ENCODE measurements at regions not wholly inside any gene's neighbourhood (a gene's known extent, or its start where the extent isn't known, plus 50 kb on each side); places are given as distances from the start of the nearest gene placed in this dataset.

DNA sequence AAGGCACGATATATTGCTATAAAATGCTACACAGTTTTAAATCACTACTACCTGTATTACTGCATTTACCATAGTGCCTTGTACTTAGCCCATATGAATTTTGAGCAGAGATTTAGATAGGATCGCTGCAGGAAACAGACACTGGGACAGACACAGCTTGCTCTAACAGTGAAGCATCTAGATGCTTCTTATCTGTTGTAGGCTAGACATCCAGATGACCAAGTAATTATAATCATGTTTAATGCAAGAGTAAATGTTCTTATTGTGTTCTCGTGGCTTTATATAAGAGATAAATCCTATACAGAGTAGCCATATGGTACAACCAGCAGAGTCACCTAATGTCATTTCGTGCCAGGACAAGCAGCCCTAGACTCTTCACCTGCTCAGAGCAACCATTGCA is 92.8 kb downstream of the ASCL1 start:
- Histone ChIP-seq H3K36me3 (ENCODE audit: control insufficient read depth, insufficient read depth, low read length) (no peaks in the 10 kb centered on the region), H3K4me1 (replicated peaks in 1 of 2; ENCODE audit: control insufficient read depth in 2 of 2, insufficient read depth in 2 of 2, low read length in 2 of 2) (no peaks in the 10 kb centered on the region), H3K27me3 (ENCODE audit: control insufficient read depth in 2 of 2, insufficient read depth in 2 of 2, low read length in 2 of 2) (no peaks in the 10 kb centered on the region), H3K9me1 (ENCODE audit: control insufficient read depth, insufficient read depth, low read length) (no peaks in the 10 kb centered on the region), H3K9ac (ENCODE audit: insufficient read depth in 1 of 2, low read depth in 2 of 2, low read length in 2 of 2) (no peak overlapping the region), H3K79me2 (ENCODE audit: control insufficient read depth, insufficient read depth, low read length) (no peaks in the 10 kb centered on the region), H3K9me3 (replicated peaks; ENCODE audit: control insufficient read depth, insufficient read depth, low read depth, low read length) (no peaks in the 10 kb centered on the region), H3K4me3 (no peak overlapping the region), H3K27ac (ENCODE audit: extremely low read depth, low read depth, low read length) (no peak overlapping the region), H2AFZ (ENCODE audit: low read depth, low read length) (no peak overlapping the region), H4K20me1 (replicated peaks; ENCODE audit: control insufficient read depth, insufficient read depth, low read length) (no peaks in the 10 kb centered on the region), H3K4me2 (ENCODE audit: insufficient read depth, low read length) (no peak overlapping the region)
- no peak for FAIRE-seq
- WGBS (ENCODE audit: insufficient coverage, low coverage, missing lambda C conversion rate), result 0% methylated on average over 4 of the region's 4 CpGs
- DNase-seq (ENCODE audit: extremely low read depth in 1 of 4, low spot score in 3 of 4), result no peak
- TF ChIP-seq PHF8 (IDR thresholded peaks at IDR 0.05; ENCODE audit: borderline replicate concordance, low read length) (no peak), NFIX (CRISPR knock-in tag; IDR thresholded peaks at IDR 0.05; ENCODE audit: low read depth) (no peak), ESRRA (IDR thresholded peaks at IDR 0.05; ENCODE audit: borderline replicate concordance, low read depth) (no peak), EHMT2 (IDR thresholded peaks at IDR 0.05) (no peak), SNRNP70 (optimal IDR thresholded peaks at IDR 0.05; ENCODE audit: low read depth, low read length) (no peak), IRF2 (CRISPR knock-in tag; IDR thresholded peaks at IDR 0.05) (no peak), ZNF707 (CRISPR knock-in tag; conservative IDR thresholded peaks at IDR 0.05) (no peak), ETV6 (IDR thresholded peaks at IDR 0.05; ENCODE audit: borderline replicate concordance in 1 of 2, low read depth in 2 of 2, low read length in 1 of 2) (no peak), ETV6 (CRISPR knock-in tag; IDR thresholded peaks at IDR 0.05; ENCODE audit: borderline replicate concordance) (no peak), SAFB (IDR thresholded peaks at IDR 0.05; ENCODE audit: borderline replicate concordance, low read depth, low read length) (no peak), LEF1 (IDR thresholded peaks at IDR 0.05) (no peak), ZNF77 (CRISPR knock-in tag; IDR thresholded peaks at IDR 0.05) (no peak), PHB2 (IDR thresholded peaks at IDR 0.05; ENCODE audit: low read depth) (no peak), POLR2A (conservative IDR thresholded peaks at IDR 0.05) (no peak), SIN3B (IDR thresholded peaks at IDR 0.05; ENCODE audit: low read depth) (no peak)
- TF ChIP-seq, protein P1, sequence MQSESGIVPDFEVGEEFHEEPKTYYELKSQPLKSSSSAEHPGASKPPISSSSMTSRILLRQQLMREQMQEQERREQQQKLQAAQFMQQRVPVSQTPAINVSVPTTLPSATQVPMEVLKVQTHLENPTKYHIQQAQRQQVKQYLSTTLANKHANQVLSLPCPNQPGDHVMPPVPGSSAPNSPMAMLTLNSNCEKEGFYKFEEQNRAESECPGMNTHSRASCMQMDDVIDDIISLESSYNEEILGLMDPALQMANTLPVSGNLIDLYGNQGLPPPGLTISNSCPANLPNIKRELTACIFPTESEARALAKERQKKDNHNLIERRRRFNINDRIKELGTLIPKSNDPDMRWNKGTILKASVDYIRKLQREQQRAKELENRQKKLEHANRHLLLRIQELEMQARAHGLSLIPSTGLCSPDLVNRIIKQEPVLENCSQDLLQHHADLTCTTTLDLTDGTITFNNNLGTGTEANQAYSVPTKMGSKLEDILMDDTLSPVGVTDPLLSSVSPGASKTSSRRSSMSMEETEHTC (IDR thresholded peaks at IDR 0.05), result no peak
- TF ChIP-seq, protein P2, sequence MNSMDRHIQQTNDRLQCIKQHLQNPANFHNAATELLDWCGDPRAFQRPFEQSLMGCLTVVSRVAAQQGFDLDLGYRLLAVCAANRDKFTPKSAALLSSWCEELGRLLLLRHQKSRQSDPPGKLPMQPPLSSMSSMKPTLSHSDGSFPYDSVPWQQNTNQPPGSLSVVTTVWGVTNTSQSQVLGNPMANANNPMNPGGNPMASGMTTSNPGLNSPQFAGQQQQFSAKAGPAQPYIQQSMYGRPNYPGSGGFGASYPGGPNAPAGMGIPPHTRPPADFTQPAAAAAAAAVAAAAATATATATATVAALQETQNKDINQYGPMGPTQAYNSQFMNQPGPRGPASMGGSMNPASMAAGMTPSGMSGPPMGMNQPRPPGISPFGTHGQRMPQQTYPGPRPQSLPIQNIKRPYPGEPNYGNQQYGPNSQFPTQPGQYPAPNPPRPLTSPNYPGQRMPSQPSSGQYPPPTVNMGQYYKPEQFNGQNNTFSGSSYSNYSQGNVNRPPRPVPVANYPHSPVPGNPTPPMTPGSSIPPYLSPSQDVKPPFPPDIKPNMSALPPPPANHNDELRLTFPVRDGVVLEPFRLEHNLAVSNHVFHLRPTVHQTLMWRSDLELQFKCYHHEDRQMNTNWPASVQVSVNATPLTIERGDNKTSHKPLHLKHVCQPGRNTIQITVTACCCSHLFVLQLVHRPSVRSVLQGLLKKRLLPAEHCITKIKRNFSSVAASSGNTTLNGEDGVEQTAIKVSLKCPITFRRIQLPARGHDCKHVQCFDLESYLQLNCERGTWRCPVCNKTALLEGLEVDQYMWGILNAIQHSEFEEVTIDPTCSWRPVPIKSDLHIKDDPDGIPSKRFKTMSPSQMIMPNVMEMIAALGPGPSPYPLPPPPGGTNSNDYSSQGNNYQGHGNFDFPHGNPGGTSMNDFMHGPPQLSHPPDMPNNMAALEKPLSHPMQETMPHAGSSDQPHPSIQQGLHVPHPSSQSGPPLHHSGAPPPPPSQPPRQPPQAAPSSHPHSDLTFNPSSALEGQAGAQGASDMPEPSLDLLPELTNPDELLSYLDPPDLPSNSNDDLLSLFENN (IDR thresholded peaks at IDR 0.05; ENCODE audit: low read depth in 2 of 2, low read length in 2 of 2), result no peak
- ATAC-seq, result no peak
- no TSS peak for BruUV-seq (replicated peaks)
- intact Hi-C loops (cut with micrococcal nuclease) (no loop called here), in situ Hi-C loops (cut with MboI) (no loop called here)
- CTCF ChIA-PET (ENCODE audit: low intra/inter-chr PET ratio), result no interaction called here
- POLR2A ChIA-PET, result no interaction called here
